T-helper 2 cell treated with Interferon-gamma antibody and Interleukin-4, amounts not matched to agents 5 μg/mL and 100 μg/mL, for 36 hours (primary cell): ENCODE measurements at regions not wholly inside any gene's neighbourhood (a gene's known extent, or its start where the extent isn't known, plus 50 kb on each side); places are given as distances from the start of the nearest gene placed in this dataset.

Experiments
- DNase-seq: peaks from one replicate; pipeline ENCODE4 v3.0.0; 2021; ENCODE audit warnings: low spot score
- H3K27ac Mint-ChIP-seq: one replicate; pipeline ENCODE4 v1.8.0; 2021; ENCODE audit warnings: mild to moderate bottlenecking, mixed read lengths
- H3K27me3 Mint-ChIP-seq: one replicate; pipeline ENCODE4 v1.8.0; 2021; ENCODE audit warnings: low read depth, mixed read lengths
- H3K36me3 Mint-ChIP-seq: one replicate; pipeline ENCODE4 v1.8.0; 2021; ENCODE audit warnings: low read depth, mixed read lengths
- H3K4me1 Mint-ChIP-seq: one replicate; pipeline ENCODE4 v1.8.0; 2021; ENCODE audit warnings: low read depth, mixed read lengths
- H3K4me3 Mint-ChIP-seq: one replicate; pipeline ENCODE4 v1.8.0; 2022; ENCODE audit warnings: mild to moderate bottlenecking, moderate library complexity, mixed read lengths
- H3K9me3 Mint-ChIP-seq: one replicate; pipeline ENCODE4 v1.8.0; 2021; ENCODE audit warnings: mixed read lengths

GRCh38 chr2:128566671-128567070, 248.0 kb upstream of the HS6ST1 start:
- H3K4me1 Mint-ChIP-seq: no peaks in the 10 kb centered on the region
- DNase-seq: no peak
- H3K36me3 Mint-ChIP-seq: no peaks in the 10 kb centered on the region
- no peaks in the 10 kb centered on the region for H3K9me3 Mint-ChIP-seq
- peaks cover 28% of the 10 kb centered on the region for H3K27me3 Mint-ChIP-seq
- H3K27ac Mint-ChIP-seq: no peak overlapping the region
- no peak overlapping the region for H3K4me3 Mint-ChIP-seq

GRCh38 chr2:128568106-128568505, 249.4 kb upstream of the HS6ST1 start:
- no peak for DNase-seq
- H3K27me3 Mint-ChIP-seq: peaks cover 32% of the 10 kb centered on the region
- no peaks in the 10 kb centered on the region for H3K9me3 Mint-ChIP-seq
- H3K36me3 Mint-ChIP-seq: no peaks in the 10 kb centered on the region
- H3K27ac Mint-ChIP-seq: no peak overlapping the region
- no peak overlapping the region for H3K4me3 Mint-ChIP-seq
- no peaks in the 10 kb centered on the region for H3K4me1 Mint-ChIP-seq

GRCh38 chr2:128573116-128573515, 254.4 kb upstream of the HS6ST1 start:
- DNase-seq: no peak
- no peak overlapping the region for H3K4me3 Mint-ChIP-seq
- no peaks in the 10 kb centered on the region for H3K9me3 Mint-ChIP-seq
- no peak overlapping the region for H3K27ac Mint-ChIP-seq
- peaks cover 38% of the 10 kb centered on the region for H3K27me3 Mint-ChIP-seq
- H3K36me3 Mint-ChIP-seq: no peaks in the 10 kb centered on the region
- H3K4me1 Mint-ChIP-seq: no peaks in the 10 kb centered on the region

GRCh38 chr2:128573531-128573930, 254.9 kb upstream of the HS6ST1 start:
- Mint-ChIP-seq H3K4me1 (no peaks in the 10 kb centered on the region), H3K4me3 (no peak overlapping the region), H3K36me3 (no peaks in the 10 kb centered on the region), H3K27ac (no peak overlapping the region), H3K27me3 (peaks cover 34% of the 10 kb centered on the region), H3K9me3 (no peaks in the 10 kb centered on the region)
- no peak for DNase-seq

GRCh38 chr2:128577141-128577930, 258.7 kb upstream of the HS6ST1 start:
- Mint-ChIP-seq H3K27me3 (peaks cover 12% of the 10 kb centered on the region), H3K4me1 (no peaks in the 10 kb centered on the region), H3K9me3 (no peaks in the 10 kb centered on the region), H3K27ac (no peak overlapping the region), H3K36me3 (no peaks in the 10 kb centered on the region), H3K4me3 (no peak overlapping the region)
- no peak for DNase-seq

- Mint-ChIP-seq H3K9me3 (no peaks in the 10 kb centered on the region), H3K4me1 (no peaks in the 10 kb centered on the region), H3K4me3 (no peak overlapping the region), H3K27me3 (peaks cover 6% of the 10 kb centered on the region), H3K27ac (no peak overlapping the region), H3K36me3 (no peaks in the 10 kb centered on the region)
- DNase-seq: no peak
These were observed 260.0 kb upstream of the HS6ST1 start for GRCh38 chr2:128578406-128579390.

- no peak for DNase-seq
- no peaks in the 10 kb centered on the region for H3K36me3 Mint-ChIP-seq
- no peaks in the 10 kb centered on the region for H3K27me3 Mint-ChIP-seq
- peaks cover 4% of the 10 kb centered on the region for H3K4me1 Mint-ChIP-seq
- no peak overlapping the region for H3K27ac Mint-ChIP-seq
- no peak overlapping the region for H3K4me3 Mint-ChIP-seq
- H3K9me3 Mint-ChIP-seq: peaks cover 4% of the 10 kb centered on the region
These were observed 261.2 kb upstream of the HS6ST1 start for GRCh38 chr2:128579825-128580224.

- Mint-ChIP-seq H3K9me3 (peaks cover 4% of the 10 kb centered on the region), H3K4me3 (no peak overlapping the region), H3K4me1 (peaks cover 4% of the 10 kb centered on the region), H3K27ac (no peak overlapping the region), H3K27me3 (no peaks in the 10 kb centered on the region), H3K36me3 (no peaks in the 10 kb centered on the region)
- DNase-seq: no peak
These were observed 262.6 kb upstream of the HS6ST1 start for GRCh38 chr2:128580988-128581848.

- Mint-ChIP-seq H3K36me3 (no peaks in the 10 kb centered on the region), H3K4me1 (peaks cover 4% of the 10 kb centered on the region), H3K4me3 (no peak overlapping the region), H3K9me3 (peaks cover 4% of the 10 kb centered on the region), H3K27ac (no peak overlapping the region), H3K27me3 (no peaks in the 10 kb centered on the region)
- DNase-seq: no peak
These were observed 263.2 kb upstream of the HS6ST1 start for GRCh38 chr2:128581849-128582244.

GRCh38 chr2:128584296-128584890, 265.7 kb upstream of the HS6ST1 start:
- H3K27ac Mint-ChIP-seq: no peak overlapping the region
- H3K27me3 Mint-ChIP-seq: peaks cover 7% of the 10 kb centered on the region
- no peaks in the 10 kb centered on the region for H3K36me3 Mint-ChIP-seq
- no peak overlapping the region for H3K4me3 Mint-ChIP-seq
- peaks cover 4% of the 10 kb centered on the region for H3K4me1 Mint-ChIP-seq
- H3K9me3 Mint-ChIP-seq: peaks cover 4% of the 10 kb centered on the region
- DNase-seq: no peak

GRCh38 chr2:128585706-128586105, 267.0 kb upstream of the HS6ST1 start:
- no peak overlapping the region for H3K4me3 Mint-ChIP-seq
- peaks cover 4% of the 10 kb centered on the region for H3K9me3 Mint-ChIP-seq
- no peak overlapping the region for H3K27ac Mint-ChIP-seq
- peaks cover 4% of the 10 kb centered on the region for H3K4me1 Mint-ChIP-seq
- DNase-seq: no peak
- H3K27me3 Mint-ChIP-seq: peaks cover 7% of the 10 kb centered on the region
- H3K36me3 Mint-ChIP-seq: no peaks in the 10 kb centered on the region

- H3K9me3 Mint-ChIP-seq: peaks cover under 1% of the 10 kb centered on the region
- no peak for DNase-seq
- H3K36me3 Mint-ChIP-seq: no peaks in the 10 kb centered on the region
- peaks cover 7% of the 10 kb centered on the region for H3K27me3 Mint-ChIP-seq
- no peak overlapping the region for H3K4me3 Mint-ChIP-seq
- H3K27ac Mint-ChIP-seq: no peak overlapping the region
- peaks cover under 1% of the 10 kb centered on the region for H3K4me1 Mint-ChIP-seq
These were observed 271.0 kb upstream of the HS6ST1 start for GRCh38 chr2:128589681-128590080.

GRCh38 chr2:128590309-128591021, 271.8 kb upstream of the HS6ST1 start:
- no peak overlapping the region for H3K4me3 Mint-ChIP-seq
- DNase-seq: no peak
- H3K9me3 Mint-ChIP-seq: no peaks in the 10 kb centered on the region
- H3K36me3 Mint-ChIP-seq: no peaks in the 10 kb centered on the region
- no peaks in the 10 kb centered on the region for H3K4me1 Mint-ChIP-seq
- H3K27me3 Mint-ChIP-seq: peaks cover 7% of the 10 kb centered on the region
- no peak overlapping the region for H3K27ac Mint-ChIP-seq
